ENCODE measurements at regions not wholly inside any gene's neighbourhood (a gene's known extent, or its start where the extent isn't known, plus 50 kb on each side); places are given as distances from the start of the nearest gene placed in this dataset.
"Not testable (repeated sequence)": the region's sequence is repeated elsewhere in the genome, so short reads cannot be mapped to it uniquely, and the experiment has no call there.

DNA sequence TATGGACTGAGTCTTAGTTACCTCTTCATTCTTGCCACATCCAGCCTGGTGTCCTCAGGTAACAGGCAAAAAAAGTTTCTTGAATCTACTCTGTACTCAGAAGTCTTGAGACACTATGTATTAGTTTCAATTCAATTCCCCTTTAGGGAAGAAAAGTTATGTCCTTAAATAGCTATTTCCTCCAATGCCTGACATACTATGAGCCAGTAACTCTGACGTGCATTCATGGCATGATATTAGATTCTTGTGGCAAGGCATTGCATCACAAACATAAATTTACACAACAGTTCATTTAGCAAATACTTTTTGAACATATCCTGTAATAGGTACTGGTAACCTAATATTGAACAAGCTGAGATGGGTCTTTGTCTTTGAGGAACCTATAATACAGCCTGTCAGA lies 109.3 kb upstream of the FOXB1 start:
- DNase-seq, result no peak

DNA sequence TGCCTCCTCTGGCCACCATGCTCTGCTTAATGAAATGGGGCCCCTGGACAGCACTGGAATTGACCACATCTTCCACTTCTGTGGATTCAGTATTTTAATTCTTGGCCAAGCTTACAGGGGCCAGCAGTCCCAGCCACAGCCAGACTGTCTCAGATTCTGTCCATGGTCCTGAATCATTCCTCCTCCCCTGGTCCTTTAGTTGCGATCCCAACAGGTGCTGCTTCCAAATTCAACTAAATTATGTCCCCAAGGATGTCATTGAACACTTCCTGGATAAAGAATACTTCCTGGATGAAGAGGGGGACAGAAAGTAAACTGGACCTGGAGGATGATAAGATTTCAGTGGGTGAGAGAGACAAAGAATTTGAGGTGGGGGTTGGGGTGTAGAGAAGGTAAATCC lies 111.1 kb upstream of the FOXB1 start:
- DNase-seq, result no peak

DNA sequence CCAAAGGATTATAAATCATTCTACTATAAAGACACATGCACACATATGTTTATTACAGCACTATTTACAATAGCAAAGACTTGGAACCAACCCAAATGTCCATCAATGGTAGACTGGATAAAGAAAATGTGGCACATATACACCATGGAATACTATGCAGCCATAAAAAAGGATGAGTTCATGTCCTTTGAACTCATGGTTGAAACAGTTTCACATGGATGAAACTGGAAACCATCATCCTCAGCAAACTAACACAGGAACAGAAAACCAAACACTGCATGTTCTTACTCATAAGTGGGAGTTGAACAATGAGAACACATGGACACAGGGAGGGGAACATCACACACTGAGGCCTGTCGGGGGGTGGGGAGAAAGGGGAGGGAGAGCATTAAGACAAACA lies 116.2 kb upstream of the FOXB1 start:
- DNase-seq, result not testable (repeated sequence)

DNA sequence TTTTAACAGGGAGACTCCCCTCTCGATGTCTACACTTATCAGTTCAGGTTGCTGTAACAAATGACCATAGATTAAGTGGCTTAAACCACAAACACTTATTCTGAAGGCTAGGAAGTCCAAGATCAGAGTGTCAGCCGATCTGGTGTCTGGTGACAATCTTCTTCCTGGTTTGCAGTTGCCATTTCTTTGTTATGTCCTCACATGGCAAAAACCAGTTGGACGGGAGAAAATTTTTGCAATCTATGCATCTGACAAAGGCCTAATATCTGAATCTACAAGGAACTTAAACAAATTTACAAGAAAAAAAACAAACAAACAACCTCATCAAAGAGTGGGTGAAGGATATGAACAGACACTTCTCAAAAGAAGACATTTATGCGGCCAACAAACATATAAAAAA lies 116.9 kb upstream of the FOXB1 start:
- DNase-seq, result no peak

DNA sequence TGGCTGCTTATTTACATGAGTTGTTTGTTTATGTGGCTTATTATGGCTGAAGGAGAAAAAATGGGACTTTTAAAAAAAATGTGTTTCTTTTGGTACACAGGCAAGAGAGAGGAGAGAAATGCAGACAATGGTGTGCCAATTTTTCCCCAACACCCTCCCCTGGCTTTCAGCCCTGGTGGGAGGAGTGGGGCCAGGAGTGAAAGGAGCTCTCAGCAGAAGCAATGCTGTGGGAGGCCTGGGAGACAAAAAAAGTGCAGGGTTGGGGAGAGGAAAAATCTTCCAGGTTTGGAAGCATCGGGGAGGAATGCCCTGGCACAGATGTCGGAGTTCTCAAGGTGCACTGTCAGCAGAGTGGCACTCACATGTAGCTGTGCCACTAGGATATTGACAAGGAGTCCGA lies 117.7 kb upstream of the FOXB1 start:
- no peak for DNase-seq

DNA sequence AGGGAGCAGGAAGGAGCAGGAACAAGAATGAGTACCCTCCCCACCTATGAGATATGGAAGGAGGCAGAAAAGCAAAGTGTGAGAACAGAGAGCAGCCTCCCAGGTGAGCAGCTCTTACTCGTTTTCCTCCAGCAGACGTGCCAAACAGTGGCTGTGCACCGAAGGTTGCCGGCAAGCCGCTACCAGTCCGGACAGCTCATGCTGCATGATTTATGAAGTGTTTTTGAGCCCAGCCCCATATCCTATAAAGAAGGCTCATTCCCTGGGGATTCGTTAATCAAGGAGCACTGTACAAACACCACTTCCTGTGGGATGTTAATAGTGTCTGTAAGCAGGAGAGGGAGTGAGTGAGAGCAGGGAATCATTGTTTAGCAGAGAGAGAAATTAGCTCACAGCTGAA lies 118.3 kb upstream of the FOXB1 start:
- peak in 1 of 2 experiments; percentile 20 for DNase-seq

DNA sequence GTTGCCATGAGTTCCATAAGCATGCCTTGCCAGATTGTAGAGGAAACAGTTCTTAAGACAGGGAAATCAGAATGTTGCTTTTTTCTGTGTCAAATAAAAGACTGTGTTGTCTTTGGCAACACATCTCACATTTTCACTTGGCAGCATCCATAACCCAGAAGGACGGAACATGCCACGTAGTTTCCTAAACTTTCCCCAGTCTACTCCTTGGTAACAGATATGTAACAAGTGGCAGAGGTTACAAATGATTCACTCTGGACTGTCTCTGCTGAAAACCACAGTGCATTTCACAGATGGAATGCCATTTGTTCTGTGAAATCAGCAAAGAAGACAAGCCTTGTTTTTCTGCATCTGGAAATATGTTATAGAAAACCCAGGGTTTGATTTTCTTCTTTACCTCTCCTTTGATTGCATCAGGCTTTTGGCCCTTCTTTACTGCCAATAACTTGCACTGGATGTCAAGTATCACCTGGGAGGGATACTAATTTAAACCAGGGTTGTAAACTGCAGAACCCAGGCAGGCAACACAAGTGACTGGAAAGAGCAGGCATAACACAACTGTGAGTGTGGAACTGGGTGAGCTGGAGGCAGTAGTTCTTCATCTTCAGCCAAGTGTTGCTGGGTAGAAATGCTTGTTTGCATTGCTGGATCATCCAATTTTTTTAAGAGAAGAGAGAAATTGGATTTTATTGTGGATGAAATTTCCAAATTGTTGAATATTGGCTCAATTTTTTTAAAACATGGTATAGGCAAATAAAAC lies 124.4 kb upstream of the FOXB1 start:
- no peak for DNase-seq

DNA sequence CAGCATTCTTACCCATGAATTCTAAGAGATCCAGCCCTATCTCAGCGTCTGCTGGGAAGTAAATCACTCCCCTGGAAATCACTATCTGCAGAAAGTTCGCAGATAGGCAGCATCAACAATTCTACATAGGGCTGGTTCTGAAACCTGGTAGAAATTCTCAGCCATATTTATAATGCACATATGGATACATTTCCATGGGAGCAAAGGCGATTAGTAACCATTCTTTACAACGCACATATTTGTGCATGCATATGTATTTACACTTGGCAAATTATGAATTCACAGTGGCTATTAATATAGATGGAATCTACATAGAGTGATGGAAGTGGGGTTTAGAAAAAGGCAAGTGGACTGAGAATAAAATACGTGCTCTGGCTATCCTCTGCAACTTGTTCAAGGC lies 128.0 kb upstream of the FOXB1 start:
- no peak for DNase-seq

DNA sequence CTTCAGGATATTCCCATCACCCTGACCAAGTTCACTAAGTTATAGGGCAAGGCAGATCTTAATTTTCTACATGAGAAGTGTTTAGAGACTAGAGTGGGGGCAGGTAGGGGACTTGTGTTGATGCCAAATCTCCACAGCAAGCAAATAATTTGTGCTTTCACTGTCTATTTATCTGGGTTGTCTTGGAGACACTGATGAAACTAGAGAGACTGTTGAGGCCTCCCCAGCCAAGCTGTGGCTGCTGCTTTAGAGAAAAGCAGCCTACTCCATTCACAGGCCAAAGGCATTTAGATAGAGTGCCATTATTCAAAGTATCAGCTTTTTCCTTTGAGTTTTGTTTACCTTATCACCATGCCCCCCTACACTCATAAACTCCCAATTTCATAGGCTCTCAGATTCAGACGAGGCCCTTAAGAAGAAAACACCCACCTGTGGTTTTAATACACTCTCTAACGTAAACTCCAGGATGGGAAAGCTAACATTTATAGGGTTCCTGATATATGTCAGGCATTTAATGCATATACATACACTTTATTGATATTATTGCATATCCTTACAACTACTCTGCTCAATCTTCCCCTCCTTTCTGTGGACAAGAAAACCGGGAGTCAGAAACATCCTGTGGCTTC lies 130.4 kb upstream of the FOXB1 start:
- no peak for DNase-seq

DNA sequence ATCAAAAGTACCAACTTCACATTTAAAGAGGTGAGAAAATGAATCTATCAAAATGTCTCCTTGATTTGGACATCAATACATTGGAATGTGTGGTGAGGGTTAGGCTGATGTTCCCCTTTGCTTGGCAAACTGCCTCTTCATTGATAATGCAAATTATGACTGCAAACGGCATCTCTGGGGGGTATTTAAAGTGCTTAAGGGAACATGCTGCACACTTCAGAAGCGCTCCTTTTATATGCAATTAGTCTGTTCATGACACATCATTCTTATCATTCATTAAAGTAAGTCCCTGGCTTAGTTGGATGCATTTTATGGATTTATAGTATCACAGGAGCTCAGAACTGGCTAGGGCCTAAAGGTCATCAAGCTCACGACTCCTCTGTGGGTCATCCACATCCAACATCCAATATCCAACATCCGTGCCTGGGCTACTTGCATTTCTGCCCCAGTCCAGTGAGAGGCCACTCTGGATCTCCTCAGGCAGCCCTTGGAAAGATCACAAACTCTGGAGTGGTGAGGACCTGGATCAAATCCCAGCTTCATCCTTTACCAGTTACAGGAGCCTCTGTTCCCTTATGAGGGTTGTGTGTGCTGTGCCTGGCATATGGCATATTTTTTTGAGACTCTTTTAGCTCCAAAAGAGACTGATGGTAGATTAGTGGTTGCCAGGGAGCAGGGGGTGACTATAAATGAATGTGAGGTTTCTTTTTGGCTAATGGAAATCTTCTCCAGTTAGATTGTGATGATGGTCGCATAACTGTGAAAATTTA lies 136.8 kb upstream of the FOXB1 start:
- no peak for DNase-seq

DNA sequence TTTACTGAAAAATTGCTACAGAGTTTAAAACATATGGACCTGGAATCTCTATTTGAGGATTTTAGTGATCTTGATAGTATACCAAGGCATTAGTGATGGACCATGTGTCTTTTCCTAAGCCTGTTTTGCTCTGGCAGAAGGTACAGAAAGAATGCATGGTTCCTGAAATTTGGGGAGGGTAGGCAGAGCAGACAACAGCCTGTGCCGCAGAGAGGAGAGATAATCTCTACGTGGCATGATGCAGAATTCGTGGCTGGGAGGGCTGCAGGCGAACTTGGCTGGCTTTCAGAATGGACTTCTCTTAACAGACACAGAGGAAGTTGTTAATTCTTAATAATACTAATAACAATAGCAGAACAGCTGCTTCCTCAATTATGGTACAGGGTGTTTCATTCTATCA lies 137.5 kb upstream of the FOXB1 start:
- no peak for DNase-seq

DNA sequence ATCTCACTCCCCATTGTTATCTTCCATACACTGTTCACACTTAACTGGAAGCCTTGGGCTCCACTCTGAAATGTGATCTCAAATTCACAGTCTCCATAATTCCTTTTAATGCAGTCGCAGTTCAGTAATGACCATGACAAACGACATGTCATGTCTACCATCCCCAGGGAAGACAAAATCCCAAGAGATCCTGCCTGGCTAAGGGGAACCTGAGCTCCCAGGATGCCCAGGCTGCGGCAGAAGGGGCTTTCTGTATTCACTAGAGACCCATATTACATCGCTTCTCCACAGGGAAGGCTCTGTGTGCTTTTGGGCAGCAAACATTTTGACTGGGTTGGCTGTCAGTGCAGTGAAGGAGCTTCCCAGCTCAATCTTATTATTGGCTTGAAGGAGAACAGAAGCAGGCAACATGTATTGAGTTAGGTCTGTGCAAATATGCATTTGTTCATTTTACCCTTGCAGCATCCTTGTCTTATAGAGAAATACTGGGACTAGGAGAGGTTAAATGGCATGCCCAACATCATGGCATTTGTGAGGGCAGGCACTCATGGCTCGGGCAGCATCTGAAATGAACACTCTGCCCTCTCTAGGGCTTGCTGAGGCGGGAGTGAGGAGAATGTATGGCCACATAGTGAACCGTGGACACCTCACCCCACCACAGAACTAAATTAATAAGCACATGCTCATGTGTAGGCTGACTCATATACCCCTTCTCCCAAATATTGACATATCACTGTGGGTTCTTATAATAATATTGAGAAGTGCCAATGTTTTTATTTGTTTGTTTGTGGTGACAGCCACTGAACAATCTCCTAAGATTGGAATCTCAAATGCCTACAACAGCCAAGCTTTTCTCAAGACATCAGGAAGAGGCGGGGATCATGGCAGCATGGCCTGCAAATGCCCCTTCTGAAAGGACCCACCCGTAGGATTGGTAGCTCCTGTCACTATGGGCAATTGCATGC lies 141.6 kb upstream of the FOXB1 start:
- no peak for DNase-seq

DNA sequence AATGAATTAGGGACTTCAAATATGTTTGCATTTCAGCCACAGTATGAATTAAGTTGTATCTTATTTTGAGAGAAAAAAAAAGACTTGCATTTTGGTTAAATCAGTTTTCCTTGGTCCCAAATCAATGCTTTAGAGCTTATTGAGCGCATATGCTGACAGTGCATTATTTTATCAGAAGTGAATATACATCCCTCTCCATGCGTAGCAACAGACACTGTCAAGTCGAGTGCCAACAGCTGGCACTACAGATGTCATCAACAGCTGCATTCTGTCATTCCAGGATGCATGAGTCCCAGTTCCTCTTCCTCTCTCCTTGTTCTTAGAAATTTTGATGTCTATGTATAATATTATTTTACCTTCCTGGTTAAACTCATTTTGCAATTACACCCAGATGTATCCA lies 156.1 kb upstream of the FOXB1 start:
- DNase-seq, result no peak

DNA sequence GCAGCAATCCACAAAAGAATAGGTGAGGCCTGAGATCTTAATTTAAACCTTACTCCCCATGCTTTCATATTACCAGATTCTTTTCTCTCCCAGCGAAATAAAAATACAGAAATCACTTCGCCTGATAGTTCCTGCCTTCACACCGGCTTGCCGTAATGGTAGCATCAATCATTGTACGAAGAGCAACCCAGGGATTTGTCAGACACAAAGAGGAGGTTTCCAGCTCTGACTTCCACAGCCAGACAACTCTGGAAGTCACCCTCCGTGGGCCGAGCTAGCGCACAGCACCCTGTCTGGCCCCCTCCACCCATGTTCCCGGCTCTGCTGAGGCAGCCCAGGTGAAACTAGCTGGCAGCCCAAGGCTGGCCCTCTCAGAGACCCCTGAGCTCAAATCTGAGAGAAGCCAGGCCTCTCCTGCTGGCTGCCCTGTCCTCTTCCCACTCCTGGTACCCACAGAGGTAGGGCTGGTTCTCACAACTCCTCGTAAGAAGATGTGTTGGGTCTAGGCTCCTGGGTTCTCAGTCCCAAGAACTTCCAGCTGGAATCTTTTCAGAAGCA lies 156.9 kb upstream of the BNIP2 start:
- no peak for DNase-seq

DNA sequence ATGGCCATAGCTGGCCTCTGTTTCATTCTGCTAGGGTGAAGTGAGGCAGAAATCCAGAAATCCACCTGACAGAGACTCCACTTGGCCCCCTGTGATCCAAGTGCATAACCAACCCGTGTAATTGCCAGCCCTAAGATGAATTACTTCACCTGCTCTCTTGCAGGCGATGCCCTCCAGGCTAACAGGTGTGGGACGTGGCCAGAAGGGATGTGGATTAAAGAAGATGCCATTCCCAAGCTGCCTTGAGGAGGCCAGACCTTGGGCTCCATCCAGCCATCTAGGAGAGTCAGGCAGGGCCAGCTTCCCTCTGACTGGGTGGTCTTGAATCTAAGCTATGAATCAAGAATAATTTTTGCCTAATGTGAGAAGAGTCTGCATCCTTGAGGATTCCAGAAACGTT lies 154.5 kb upstream of the BNIP2 start:
- no peak for DNase-seq

DNA sequence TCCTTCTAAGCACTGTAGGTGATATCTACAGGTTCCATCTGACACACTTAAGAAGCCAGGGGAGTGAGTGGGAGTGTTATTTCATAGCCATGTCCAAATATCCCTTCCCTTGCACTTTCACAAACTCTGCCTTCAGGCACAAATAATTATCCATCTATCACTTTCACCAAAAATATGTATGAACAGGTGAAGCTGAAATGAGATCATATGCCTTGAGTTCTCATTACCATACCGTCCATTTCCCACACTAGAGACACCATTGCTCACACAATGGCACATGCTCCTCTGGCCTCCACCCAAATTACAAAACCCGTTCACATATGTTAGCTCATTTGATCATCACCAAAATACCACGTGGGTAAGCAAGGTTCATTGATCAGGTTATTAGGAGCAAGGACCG lies 151.9 kb upstream of the BNIP2 start:
- no peak for DNase-seq

DNA sequence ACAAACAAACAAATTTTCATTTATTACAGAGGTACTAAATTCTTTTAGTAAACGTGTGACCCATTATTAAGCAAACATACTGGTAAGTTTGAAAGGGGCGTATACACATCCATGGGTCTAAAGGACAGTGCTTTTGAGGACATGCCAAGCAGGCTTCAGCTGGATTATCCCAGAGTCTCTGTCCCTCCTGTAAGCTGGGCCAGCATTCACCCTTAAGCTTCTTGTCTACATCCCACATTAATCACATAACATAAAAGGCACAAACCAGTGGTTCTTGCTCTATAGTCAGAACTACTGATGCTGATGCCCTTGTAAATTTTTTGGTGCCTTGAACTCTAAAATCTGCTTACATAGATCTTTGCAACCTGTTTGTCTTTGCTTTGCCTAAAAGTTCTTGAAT lies 150.8 kb upstream of the BNIP2 start:
- DNase-seq, result no peak

DNA sequence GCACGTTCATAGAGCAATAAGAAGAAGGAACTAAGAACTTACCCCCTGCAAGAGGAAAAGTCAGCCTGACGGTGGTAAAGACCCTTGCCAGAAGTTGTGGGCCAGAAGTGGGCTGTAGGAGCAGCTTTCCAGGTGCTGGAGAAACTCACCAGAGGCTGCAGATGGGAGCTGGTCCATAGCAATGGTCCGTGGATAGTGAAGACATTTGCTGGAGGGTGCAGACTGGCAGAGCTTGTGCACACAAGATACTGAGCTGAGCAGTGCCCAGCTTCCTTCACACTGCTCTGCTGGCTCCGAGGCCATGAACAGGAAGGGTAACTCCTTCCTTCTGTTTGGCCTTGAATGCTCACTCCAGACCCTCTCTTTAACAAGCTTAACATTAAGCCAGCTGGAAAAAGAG lies 149.8 kb upstream of the BNIP2 start:
- DNase-seq, result no peak

DNA sequence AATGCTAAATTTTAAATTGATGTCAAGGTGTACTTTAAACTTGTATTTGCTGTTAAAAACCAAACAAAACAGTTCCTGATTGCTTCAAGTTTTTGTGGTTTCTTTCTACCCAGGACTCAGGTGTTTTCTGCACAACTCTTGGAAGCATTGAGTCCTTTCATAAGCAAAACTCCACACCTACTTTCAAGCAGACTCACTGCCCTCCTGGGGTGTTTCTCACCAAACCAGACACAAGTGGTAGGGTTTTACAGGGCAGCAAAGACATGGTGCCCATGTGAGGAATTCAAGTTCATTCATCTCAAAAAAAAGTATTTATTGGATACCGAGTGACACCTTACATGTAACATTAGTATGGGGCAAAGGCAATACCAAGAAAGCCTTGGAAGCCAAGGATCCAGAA lies 146.7 kb upstream of the BNIP2 start:
- no peak for DNase-seq

DNA sequence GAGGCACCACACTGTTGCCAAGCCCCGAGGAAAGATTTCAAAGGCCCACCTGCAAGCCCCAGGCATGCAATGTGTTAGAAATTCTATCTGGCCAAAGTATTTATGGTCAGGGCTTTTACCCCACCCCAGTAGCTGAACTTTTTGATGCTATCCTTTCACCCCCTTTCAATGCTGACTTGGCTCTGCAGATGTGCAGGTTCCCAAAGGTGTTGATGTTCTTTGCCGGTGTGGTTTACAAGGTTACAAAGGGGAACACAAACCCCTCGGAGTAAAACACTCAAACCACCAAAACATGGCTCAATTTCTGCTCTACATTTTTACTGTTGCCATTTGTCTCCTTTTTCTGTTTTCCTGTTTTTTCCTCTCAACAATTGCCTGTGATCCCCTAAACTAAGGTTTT lies 145.4 kb upstream of the BNIP2 start:
- no peak for DNase-seq

DNA sequence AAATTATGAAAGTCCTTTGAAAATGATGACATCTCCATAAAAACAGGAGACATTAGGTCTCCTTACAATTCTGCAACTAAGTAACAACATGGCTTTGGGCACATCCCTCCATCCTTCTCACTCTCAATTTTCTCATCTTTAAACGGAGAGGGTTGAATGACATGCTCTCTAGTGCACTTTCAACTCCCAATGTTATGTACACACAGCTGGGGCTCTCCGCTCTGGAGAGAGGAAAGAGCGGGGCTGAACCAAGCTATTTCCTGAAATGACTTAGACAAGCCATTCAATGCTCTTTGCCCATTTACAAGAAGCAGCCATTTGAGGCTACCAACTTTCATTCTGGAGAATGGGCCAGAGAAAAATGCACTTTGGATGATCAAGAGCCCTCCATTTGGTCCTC lies 144.2 kb upstream of the BNIP2 start:
- no peak for DNase-seq

DNA sequence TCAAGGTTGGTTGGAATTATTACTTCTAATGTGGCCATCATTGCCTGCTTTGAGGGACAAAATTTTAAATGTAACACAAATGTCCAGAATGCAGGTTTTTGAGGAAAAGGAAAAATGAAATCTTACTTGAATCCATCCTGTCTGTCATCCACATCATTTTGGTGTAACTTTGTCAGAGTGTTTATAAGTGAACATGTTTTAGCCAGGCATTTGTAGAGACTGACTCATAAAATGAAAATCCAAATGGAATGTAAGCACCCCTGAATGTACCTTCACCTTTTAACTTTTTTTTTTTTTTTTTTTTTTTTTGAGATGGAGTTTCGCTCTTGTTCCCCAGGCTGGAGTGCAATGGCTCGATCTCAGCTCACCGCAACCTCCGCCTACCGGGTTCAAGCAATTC lies 141.8 kb upstream of the BNIP2 start:
- DNase-seq, result no peak

DNA sequence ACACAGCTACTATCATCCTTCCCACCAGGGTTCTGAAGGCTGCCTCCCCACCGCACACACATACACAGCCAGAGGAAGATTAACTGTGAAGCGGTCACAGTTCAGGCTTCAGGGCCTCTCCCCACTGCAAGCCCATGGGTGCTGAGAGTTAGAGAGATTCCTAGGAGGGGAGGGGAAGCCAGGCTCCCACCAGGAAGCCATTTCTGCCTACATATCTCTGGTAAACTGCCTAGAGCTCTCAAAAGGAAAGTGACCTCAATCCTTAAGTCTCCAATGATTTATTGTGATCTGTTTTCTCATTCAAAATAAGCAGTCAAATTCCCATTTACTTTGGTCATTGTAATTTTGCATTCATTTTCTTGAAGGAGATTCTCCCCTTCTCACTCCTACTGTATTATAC lies 141.0 kb upstream of the BNIP2 start:
- no peak for DNase-seq
